HepG2 (cell line): ENCODE measurements at regions not wholly inside any gene's neighbourhood (a gene's known extent, or its start where the extent isn't known, plus 50 kb on each side); places are given as distances from the start of the nearest gene placed in this dataset.
A peak's percentile ranks its signal among the peaks of the same experiment; 100 is the strongest.

Experiments
- CBX2 ChIP-seq, 2 experiments: fragments of 200-600 bp in 1 of 2; sonication (generic); formaldehyde crosslinking in 1 of 2; IDR thresholded peaks; 2 replicates each; pipeline versions ENCODE4 v1.7.0 to v1.8.1; 2018 to 2022; ENCODE audit warnings: low read depth in 2 of 2, low read length in 1 of 2, mild to moderate bottlenecking in 1 of 2, missing genetic modification reagents in 1 of 2
- CENPBD1 ChIP-seq: sonication (generic); formaldehyde crosslinking; IDR thresholded peaks from 2 replicates; pipeline ENCODE4 v1.8.0; 2022; ENCODE audit warnings: missing genetic modification reagents, low read depth, mild to moderate bottlenecking, borderline replicate concordance
- FOXK2 ChIP-seq: fragments of 450-650 bp; IDR thresholded peaks from 2 replicates; pipeline ENCODE4 v1.6.1; 2016
- FOXP4 ChIP-seq: sonication (generic); formaldehyde crosslinking; IDR thresholded peaks from 2 replicates; pipeline ENCODE4 v1.4.0; 2020; ENCODE audit warnings: missing genetic modification reagents
- GATA4 ChIP-seq: sonication (generic); IDR thresholded peaks from 2 replicates; pipeline ENCODE4 v1.6.1; 2016; ENCODE audit warnings: antibody characterized with exemption, low read depth, borderline replicate concordance
- HOMEZ ChIP-seq: IDR thresholded peaks from 2 replicates; pipeline ENCODE4 v1.6.1; 2016; ENCODE audit warnings: low read depth
- PHF20 ChIP-seq: sonication (generic); formaldehyde crosslinking; IDR thresholded peaks from 2 replicates; pipeline ENCODE4 v1.5.0; 2020; ENCODE audit warnings: mild to moderate bottlenecking, missing genetic modification reagents
- RBAK ChIP-seq: sonication (generic); formaldehyde crosslinking; IDR thresholded peaks from 2 replicates; pipeline ENCODE4 v1.5.1; 2020; ENCODE audit warnings: mild to moderate bottlenecking, missing genetic modification reagents
- REST ChIP-seq, 2 experiments: IDR thresholded peaks; 2 replicates each; pipeline ENCODE4 v1.6.1; 2011 to 2012; ENCODE audit warnings: low read length in 2 of 2, borderline replicate concordance in 1 of 2, low read depth in 1 of 2, mild to moderate bottlenecking in 1 of 2, moderate library complexity in 1 of 2
- SMC3 ChIP-seq: IDR thresholded peaks from 2 replicates; pipeline ENCODE4 v1.6.1; 2011; ENCODE audit warnings: low read length, improper control_type of control experiment
- TRAFD1 ChIP-seq: sonication (generic); formaldehyde crosslinking; IDR thresholded peaks from 2 replicates; pipeline ENCODE4 v1.5.1; 2020; ENCODE audit warnings: missing genetic modification reagents, mild to moderate bottlenecking, borderline replicate concordance
- ZFP91 ChIP-seq: sonication (generic); formaldehyde crosslinking; IDR thresholded peaks from 2 replicates; pipeline ENCODE4 v1.9.0; 2022; ENCODE audit warnings: missing genetic modification reagents, mild to moderate bottlenecking, borderline replicate concordance
- ZNF431 ChIP-seq: sonication (generic); formaldehyde crosslinking; IDR thresholded peaks from 2 replicates; pipeline ENCODE4 v1.9.0; 2022; ENCODE audit warnings: missing genetic modification reagents, low read depth, mild to moderate bottlenecking, borderline replicate concordance
- ZNF546 ChIP-seq: sonication (generic); formaldehyde crosslinking; conservative IDR thresholded peaks from 2 replicates; pipeline ENCODE4 v1.8.1; 2023; ENCODE audit warnings: mild to moderate bottlenecking, missing genetic modification reagents
- ZNF607 ChIP-seq: sonication (generic); formaldehyde crosslinking; IDR thresholded peaks from 2 replicates; pipeline ENCODE4 v1.5.1; 2020; ENCODE audit warnings: missing genetic modification reagents, mild to moderate bottlenecking, borderline replicate concordance
- ZNF720 ChIP-seq: sonication (generic); formaldehyde crosslinking; IDR thresholded peaks from 2 replicates; pipeline ENCODE4 v1.4.0; 2020; ENCODE audit warnings: missing genetic modification reagents

- peak; percentile 30; the same call in 1 of the 2 replicates for TF ChIP-seq HOMEZ (CRISPR knock-in tag)
- TF ChIP-seq ZNF607 (CRISPR knock-in tag), result no peak
- peak; percentile 77; the same call in 1 of the 2 replicates for TF ChIP-seq SMC3
- no peak for TF ChIP-seq FOXK2
- TF ChIP-seq REST (IDR thresholded peaks at IDR 0.05; ENCODE audit: borderline replicate concordance in 1 of 2, low read depth in 1 of 2, low read length in 2 of 2), result no peak
- no peak for TF ChIP-seq TRAFD1 (CRISPR knock-in tag)
- TF ChIP-seq ZNF720, result no peak
- TF ChIP-seq CBX2 (IDR thresholded peaks at IDR 0.05; ENCODE audit: low read depth, low read length), result no peak
- peak; percentile 62; the same call in 1 of the 2 replicates for TF ChIP-seq CBX2 (CRISPR knock-in tag; IDR thresholded peaks at IDR 0.05; ENCODE audit: low read depth)
- TF ChIP-seq CENPBD1 (CRISPR knock-in tag), result no peak
- TF ChIP-seq ZNF431 (CRISPR knock-in tag), result 0 out of 2 replicates have a peak, but pooled peaks have one; percentile 35
- TF ChIP-seq ZFP91 (CRISPR knock-in tag), result no peak
- TF ChIP-seq ZNF546 (CRISPR knock-in tag), result no peak
- no peak for TF ChIP-seq FOXP4 (CRISPR knock-in tag)
- no peak for TF ChIP-seq RBAK (CRISPR knock-in tag)
- no peak for TF ChIP-seq GATA4
- no peak for TF ChIP-seq PHF20 (CRISPR knock-in tag)
Observed at GRCh38 chr2:191758518-191759507, 80.9 kb downstream of the NABP1 start (continued).
